HEK293 (cell line): ENCODE measurements at regions not wholly inside any gene's neighbourhood (a gene's known extent, or its start where the extent isn't known, plus 50 kb on each side); places are given as distances from the start of the nearest gene placed in this dataset.

Experiments
- MEIS1 ChIP-seq: sonication (generic); formaldehyde crosslinking; IDR thresholded peaks from 2 replicates; pipeline ENCODE4 v1.8.1; 2022; ENCODE audit warnings: missing genetic modification reagents, mild to moderate bottlenecking, borderline replicate concordance
- MYNN ChIP-seq: fragments of 450-650 bp; formaldehyde crosslinking; IDR thresholded peaks from 2 replicates; pipeline ENCODE4 v1.5.1; 2016; ENCODE audit warnings: missing biosample characterization, missing genetic modification characterization, borderline replicate concordance
- TCF7L2 ChIP-seq: IDR thresholded peaks from 2 replicates; pipeline ENCODE4 v1.6.1; 2011; ENCODE audit warnings: low read depth, mild to moderate bottlenecking, inconsistent platforms, low read length, moderate library complexity, borderline replicate concordance
- ZBTB48 ChIP-seq: fragments of 450-650 bp; formaldehyde crosslinking; IDR thresholded peaks from 2 replicates; pipeline ENCODE4 v1.5.1; 2016; ENCODE audit warnings: missing biosample characterization, missing genetic modification characterization
- ZBTB7A ChIP-seq: fragments of 450-650 bp; formaldehyde crosslinking; IDR thresholded peaks from 2 replicates; pipeline ENCODE4 v1.5.1; 2016; ENCODE audit warnings: low read depth, missing biosample characterization, missing genetic modification characterization
- ZNF121 ChIP-seq: fragments of 450-650 bp; formaldehyde crosslinking; IDR thresholded peaks from 2 replicates; pipeline ENCODE4 v1.5.1; 2016; ENCODE audit warnings: missing biosample characterization, missing genetic modification characterization
- ZNF184 ChIP-seq: fragments of 450-650 bp; IDR thresholded peaks from 2 replicates; pipeline ENCODE4 v1.5.1; 2018; ENCODE audit warnings: missing biosample characterization, mild to moderate bottlenecking, missing genetic modification characterization
- ZNF274 ChIP-seq, 2 experiments: fragments of 200-500 bp in 1 of 2; fragments of 450-650 bp in 1 of 2; sonication (Bioruptor generic) in 1 of 2; formaldehyde crosslinking in 1 of 2; IDR thresholded peaks; 2 replicates each; pipeline versions ENCODE4 v1.5.1 to v1.6.1; 2014 to 2016; ENCODE audit warnings: borderline replicate concordance in 1 of 2, inconsistent platforms in 1 of 2, low read length in 1 of 2, missing biosample characterization in 1 of 2, missing genetic modification characterization in 1 of 2
- ZNF610 ChIP-seq: fragments of 450-650 bp; formaldehyde crosslinking; IDR thresholded peaks from 2 replicates; pipeline ENCODE4 v1.5.1; 2016; ENCODE audit warnings: missing biosample characterization, missing genetic modification characterization, borderline replicate concordance
- TF ChIP-seq, protein P1 (sequence below): fragments of 450-650 bp; formaldehyde crosslinking; IDR thresholded peaks from 2 replicates; pipeline ENCODE4 v1.5.1; 2016; ENCODE audit warnings: missing biosample characterization, missing genetic modification characterization
- TF ChIP-seq, protein P2 (sequence below): fragments of 450-650 bp; formaldehyde crosslinking; IDR thresholded peaks from 2 replicates; pipeline ENCODE4 v1.5.1; 2016; ENCODE audit warnings: missing biosample characterization, missing genetic modification characterization
- TF ChIP-seq, protein P3 (sequence below): fragments of 450-650 bp; formaldehyde crosslinking; IDR thresholded peaks from 2 replicates; pipeline ENCODE4 v1.5.1; 2016; ENCODE audit warnings: missing biosample characterization, missing genetic modification characterization
- TF ChIP-seq, protein P4 (sequence below): IDR thresholded peaks from 2 replicates; pipeline ENCODE4 v1.6.1; 2011; ENCODE audit warnings: mild to moderate bottlenecking, low read depth, low read length, borderline replicate concordance
- TF ChIP-seq, protein P5 (sequence below): fragments of 450-650 bp; formaldehyde crosslinking; IDR thresholded peaks from 2 replicates; pipeline ENCODE4 v1.5.1; 2016; ENCODE audit warnings: missing biosample characterization, missing genetic modification characterization, low read depth

DNA sequence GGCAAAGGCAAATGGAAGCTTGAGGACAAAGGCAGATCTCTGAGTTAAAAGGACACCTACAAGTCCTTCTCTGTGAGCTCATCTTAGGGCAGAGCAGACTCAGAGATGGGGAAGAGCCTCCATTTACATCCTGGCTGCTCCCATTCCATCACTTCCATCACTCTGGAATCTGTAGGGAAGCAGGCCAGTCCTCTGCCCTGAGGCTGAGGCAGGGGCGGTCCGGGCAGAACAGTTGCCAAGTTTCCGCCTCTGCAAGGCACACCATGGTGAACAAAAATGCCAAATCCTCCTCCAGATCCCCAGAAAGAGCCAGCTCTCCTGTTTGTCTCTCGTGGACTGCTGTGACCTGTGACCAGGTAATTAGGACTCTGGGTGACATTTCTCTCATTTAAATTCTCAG is 209.6 kb upstream of the SSTR4 start:
- TF ChIP-seq, protein P1, sequence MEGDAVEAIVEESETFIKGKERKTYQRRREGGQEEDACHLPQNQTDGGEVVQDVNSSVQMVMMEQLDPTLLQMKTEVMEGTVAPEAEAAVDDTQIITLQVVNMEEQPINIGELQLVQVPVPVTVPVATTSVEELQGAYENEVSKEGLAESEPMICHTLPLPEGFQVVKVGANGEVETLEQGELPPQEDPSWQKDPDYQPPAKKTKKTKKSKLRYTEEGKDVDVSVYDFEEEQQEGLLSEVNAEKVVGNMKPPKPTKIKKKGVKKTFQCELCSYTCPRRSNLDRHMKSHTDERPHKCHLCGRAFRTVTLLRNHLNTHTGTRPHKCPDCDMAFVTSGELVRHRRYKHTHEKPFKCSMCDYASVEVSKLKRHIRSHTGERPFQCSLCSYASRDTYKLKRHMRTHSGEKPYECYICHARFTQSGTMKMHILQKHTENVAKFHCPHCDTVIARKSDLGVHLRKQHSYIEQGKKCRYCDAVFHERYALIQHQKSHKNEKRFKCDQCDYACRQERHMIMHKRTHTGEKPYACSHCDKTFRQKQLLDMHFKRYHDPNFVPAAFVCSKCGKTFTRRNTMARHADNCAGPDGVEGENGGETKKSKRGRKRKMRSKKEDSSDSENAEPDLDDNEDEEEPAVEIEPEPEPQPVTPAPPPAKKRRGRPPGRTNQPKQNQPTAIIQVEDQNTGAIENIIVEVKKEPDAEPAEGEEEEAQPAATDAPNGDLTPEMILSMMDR (tag by site-specific recombination): no peak
- TF ChIP-seq TCF7L2 (no peak), MEIS1 (CRISPR knock-in tag) (no peak), ZNF274 (IDR thresholded peaks at IDR 0.05; ENCODE audit: low read length) (no peak), ZNF274 (tag by site-specific recombination; IDR thresholded peaks at IDR 0.05; ENCODE audit: borderline replicate concordance) (no peak), ZNF184 (tag by site-specific recombination) (no peak), ZBTB7A (tag by site-specific recombination) (no peak), ZNF610 (no peak), MYNN (tag by site-specific recombination) (no peak), ZNF121 (tag by site-specific recombination) (no peak), ZBTB48 (no peak)
- TF ChIP-seq, protein P2, sequence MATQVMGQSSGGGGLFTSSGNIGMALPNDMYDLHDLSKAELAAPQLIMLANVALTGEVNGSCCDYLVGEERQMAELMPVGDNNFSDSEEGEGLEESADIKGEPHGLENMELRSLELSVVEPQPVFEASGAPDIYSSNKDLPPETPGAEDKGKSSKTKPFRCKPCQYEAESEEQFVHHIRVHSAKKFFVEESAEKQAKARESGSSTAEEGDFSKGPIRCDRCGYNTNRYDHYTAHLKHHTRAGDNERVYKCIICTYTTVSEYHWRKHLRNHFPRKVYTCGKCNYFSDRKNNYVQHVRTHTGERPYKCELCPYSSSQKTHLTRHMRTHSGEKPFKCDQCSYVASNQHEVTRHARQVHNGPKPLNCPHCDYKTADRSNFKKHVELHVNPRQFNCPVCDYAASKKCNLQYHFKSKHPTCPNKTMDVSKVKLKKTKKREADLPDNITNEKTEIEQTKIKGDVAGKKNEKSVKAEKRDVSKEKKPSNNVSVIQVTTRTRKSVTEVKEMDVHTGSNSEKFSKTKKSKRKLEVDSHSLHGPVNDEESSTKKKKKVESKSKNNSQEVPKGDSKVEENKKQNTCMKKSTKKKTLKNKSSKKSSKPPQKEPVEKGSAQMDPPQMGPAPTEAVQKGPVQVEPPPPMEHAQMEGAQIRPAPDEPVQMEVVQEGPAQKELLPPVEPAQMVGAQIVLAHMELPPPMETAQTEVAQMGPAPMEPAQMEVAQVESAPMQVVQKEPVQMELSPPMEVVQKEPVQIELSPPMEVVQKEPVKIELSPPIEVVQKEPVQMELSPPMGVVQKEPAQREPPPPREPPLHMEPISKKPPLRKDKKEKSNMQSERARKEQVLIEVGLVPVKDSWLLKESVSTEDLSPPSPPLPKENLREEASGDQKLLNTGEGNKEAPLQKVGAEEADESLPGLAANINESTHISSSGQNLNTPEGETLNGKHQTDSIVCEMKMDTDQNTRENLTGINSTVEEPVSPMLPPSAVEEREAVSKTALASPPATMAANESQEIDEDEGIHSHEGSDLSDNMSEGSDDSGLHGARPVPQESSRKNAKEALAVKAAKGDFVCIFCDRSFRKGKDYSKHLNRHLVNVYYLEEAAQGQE (tag by site-specific recombination): no peak
- TF ChIP-seq, protein P3, sequence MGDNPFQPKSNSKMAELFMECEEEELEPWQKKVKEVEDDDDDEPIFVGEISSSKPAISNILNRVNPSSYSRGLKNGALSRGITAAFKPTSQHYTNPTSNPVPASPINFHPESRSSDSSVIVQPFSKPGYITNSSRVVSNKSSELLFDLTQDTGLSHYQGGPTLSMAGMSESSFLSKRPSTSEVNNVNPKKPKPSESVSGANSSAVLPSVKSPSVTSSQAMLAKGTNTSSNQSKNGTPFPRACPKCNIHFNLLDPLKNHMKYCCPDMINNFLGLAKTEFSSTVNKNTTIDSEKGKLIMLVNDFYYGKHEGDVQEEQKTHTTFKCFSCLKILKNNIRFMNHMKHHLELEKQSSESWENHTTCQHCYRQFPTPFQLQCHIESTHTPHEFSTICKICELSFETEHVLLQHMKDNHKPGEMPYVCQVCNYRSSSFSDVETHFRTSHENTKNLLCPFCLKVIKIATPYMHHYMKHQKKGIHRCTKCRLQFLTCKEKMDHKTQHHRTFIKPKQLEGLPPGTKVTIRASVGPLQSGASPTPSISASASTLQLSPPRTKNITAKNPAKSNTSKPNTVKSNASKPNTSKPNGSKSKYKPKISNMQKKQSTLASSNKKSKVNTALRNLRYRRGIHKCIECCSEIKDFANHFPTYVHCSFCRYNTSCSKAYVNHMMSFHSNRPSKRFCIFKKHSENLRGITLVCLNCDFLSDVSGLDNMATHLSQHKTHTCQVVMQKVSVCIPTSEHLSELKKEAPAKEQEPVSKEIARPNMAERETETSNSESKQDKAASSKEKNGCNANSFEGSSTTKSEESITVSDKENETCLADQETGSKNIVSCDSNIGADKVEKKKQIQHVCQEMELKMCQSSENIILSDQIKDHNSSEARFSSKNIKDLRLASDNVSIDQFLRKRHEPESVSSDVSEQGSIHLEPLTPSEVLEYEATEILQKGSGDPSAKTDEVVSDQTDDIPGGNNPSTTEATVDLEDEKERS (tag by site-specific recombination): no peak
- TF ChIP-seq, protein P4, sequence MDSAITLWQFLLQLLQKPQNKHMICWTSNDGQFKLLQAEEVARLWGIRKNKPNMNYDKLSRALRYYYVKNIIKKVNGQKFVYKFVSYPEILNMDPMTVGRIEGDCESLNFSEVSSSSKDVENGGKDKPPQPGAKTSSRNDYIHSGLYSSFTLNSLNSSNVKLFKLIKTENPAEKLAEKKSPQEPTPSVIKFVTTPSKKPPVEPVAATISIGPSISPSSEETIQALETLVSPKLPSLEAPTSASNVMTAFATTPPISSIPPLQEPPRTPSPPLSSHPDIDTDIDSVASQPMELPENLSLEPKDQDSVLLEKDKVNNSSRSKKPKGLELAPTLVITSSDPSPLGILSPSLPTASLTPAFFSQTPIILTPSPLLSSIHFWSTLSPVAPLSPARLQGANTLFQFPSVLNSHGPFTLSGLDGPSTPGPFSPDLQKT: no peak
- TF ChIP-seq, protein P5, sequence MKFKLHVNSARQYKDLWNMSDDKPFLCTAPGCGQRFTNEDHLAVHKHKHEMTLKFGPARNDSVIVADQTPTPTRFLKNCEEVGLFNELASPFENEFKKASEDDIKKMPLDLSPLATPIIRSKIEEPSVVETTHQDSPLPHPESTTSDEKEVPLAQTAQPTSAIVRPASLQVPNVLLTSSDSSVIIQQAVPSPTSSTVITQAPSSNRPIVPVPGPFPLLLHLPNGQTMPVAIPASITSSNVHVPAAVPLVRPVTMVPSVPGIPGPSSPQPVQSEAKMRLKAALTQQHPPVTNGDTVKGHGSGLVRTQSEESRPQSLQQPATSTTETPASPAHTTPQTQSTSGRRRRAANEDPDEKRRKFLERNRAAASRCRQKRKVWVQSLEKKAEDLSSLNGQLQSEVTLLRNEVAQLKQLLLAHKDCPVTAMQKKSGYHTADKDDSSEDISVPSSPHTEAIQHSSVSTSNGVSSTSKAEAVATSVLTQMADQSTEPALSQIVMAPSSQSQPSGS (tag by site-specific recombination): no peak
